Tibial nerve (tissue), 3 donors: ENCODE measurements at regions not wholly inside any gene's neighbourhood (a gene's known extent, or its start where the extent isn't known, plus 50 kb on each side); places are given as distances from the start of the nearest gene placed in this dataset.
"Not testable (repeated sequence)": the region's sequence is repeated elsewhere in the genome, so short reads cannot be mapped to it uniquely, and the experiment has no call there.

ENCODE experiments used
- CTCF ChIP-seq, 5 experiments: fragments of 200-600 bp in 3 of 5; fragments of 450-650 bp in 2 of 5; sonication (generic) in 3 of 5; IDR thresholded peaks; one replicate each; pipeline ENCODE4 v1.5.1; 2016 to 2019; ENCODE audit warnings: antibody characterized with exemption in 5 of 5, mild to moderate bottlenecking in 3 of 5, moderate library complexity in 2 of 5
- POLR2A ChIP-seq, 2 donors: fragments of 450-650 bp; IDR thresholded peaks; one replicate each; pipeline ENCODE4 v1.6.1; 2017; ENCODE audit warnings: antibody characterized with exemption in 2 of 2, mild to moderate bottlenecking in 2 of 2, moderate library complexity in 2 of 2

DNA sequence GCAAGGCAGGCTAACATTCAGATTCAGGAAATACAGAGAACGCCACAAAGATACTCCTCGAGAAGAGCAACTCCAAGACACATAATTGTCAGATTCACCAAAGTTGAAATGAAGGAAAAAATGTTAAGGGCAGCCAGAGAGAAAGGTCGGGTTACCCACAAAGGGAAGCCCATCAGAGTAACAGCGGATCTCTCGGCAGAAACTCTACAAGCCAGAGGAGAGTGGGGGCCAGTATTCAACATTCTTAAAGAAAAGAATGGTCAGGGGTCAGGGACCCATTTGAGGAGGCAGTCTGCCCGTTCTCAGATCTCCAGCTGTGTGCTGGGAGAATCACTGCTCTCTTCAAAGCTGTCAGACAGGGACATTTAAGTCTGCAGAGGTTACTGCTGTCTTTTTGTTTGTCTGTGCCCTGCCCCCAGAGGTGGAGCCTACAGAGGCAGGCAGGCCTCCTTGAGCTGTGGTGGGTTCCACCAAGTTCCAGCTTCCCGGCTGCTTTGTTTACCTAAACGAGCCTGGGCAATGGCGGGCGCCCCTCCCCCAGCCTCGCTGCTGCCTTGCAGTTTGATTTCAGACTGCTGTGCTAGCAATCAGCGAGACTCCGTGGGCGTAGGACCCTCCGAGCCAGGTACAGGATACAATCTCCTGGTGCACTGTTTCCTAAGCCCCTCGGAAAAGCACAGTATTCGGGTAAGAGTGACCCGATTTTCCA, 526.5 kb upstream of the PPP2R3A start:
- not testable (repeated sequence) for TF ChIP-seq CTCF, POLR2A (IDR thresholded peaks at IDR 0.05)
